Erythroblast (primary cell): ENCODE measurements at regions not wholly inside any gene's neighbourhood (a gene's known extent, or its start where the extent isn't known, plus 50 kb on each side); places are given as distances from the start of the nearest gene placed in this dataset.

Experiments used
- GATA1 ChIP-seq: IDR thresholded peaks from 2 replicates; pipeline ENCODE4 v1.6.1; 2011; ENCODE audit warnings: low read depth, mild to moderate bottlenecking, control low read depth, low read length, moderate library complexity
- POLR2A ChIP-seq: IDR thresholded peaks from 2 replicates; pipeline ENCODE4 v1.6.1; 2011; ENCODE audit warnings: mild to moderate bottlenecking, low read length

DNA sequence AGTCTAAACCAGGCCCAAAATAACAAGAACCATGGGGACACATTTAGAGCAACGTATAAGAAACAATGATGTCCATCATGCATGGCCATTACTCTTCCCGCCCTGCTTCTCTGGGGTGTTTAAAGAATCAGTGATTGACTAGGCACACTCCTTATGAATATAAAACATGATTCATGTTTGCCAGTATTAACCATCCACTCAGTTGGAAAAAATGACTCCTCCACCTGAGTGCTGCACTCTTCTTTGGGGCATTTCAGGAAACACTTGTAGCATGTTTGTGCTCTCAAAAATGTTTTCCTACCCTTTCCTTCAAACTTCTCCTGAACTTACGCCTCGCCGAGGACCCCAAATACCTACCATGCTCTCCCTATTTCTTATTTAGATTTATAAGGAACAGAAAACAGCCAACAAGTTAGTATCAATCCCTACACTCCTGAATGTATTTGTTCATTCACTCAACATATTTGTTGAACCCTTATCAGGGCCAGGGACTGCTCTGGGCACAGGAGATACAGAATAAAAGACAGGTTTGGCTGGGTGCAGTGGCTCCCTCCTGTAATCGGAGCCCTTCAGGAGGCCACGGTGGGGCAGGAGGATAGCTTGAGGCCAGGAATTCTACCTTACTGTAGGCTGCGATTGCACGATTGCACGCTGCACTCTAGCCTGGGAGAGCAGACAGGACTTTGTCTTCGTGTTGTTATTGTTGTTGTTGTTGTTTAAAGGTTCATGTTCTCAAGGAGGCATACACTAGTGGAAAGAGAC lies 137.0 kb downstream of the TMCO5A start:
- TF ChIP-seq POLR2A (no peak), GATA1 (no peak)
